Left cardiac atrium (tissue), 4 donors: ENCODE measurements at regions not wholly inside any gene's neighbourhood (a gene's known extent, or its start where the extent isn't known, plus 50 kb on each side); places are given as distances from the start of the nearest gene placed in this dataset.

Source experiments
- ATAC-seq, 2 donors: fragments of 200-7000 bp; cut with Tn5 transposase; one replicate each; pipeline ENCODE4 v1.9.1; 2020; ENCODE audit warnings: mild to moderate bottlenecking in 2 of 2, moderate library complexity in 2 of 2
- DNase-seq: peaks from one replicate; pipeline ENCODE4 v3.0.0-alpha.2; 2020
- intact Hi-C, 2 donors: fragments of 100-400 bp; cut with DNase I; formaldehyde crosslinking; loops; one replicate each; pipeline versions ENCODE4 v1.14.1 to v1.15.1; 2022 to 2023
- donor health status: DM: no; HTN: yes; CAD: no.
- donor health status: DM: no; HTN: yes; CAD: no; lungs with severe emphysema.
- donor health status: DM: yes; HTN: yes; CAD: no.
- donor health status: Dilated cardiomyopathy.

DNA sequence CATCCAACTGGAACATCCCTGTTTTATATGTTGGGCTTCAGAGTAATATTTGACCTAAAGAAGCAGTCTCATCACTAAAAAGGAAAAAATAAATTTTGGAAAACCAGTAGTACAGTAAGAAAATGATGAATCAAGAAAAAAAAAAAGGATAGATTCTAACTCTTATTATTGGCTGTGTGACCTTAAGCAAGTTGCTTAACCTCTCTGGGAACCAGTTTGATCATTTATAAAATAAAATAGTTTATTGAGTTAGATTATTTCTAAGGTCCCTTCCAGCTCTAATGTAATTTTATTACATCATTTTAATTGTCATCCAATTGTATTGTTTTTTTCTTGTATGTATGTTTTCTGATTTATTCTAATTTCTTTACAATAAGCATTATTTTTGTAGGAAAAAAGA is 127.0 kb downstream of the PRELID2 start:
- intact Hi-C loops = loop anchor here in 1 of 2 donors (10.0 kb wide), 1 partner anchor 97 kb away; no protein-coding TSS in a partner anchor
- no peak for ATAC-seq

DNA sequence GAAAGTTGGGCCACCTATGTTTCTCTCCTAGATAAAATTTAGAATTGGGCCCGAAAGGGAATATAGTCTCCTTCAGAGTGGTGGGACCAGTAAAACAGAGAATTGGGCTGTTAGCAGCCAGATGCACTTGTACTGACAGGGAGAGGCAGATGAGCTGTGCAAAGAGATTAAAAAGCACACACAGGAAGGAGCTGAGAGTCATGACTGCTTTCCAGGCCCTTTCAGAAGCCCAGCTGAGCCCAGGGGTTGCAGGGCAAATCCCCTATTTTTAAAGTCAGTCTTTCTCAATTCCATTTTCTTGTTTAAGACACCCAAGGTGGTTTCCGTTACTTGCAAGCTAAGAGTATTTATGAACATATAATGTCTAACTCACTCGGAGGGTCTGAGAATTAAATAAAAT is 130.4 kb downstream of the PRELID2 start:
- DNase-seq = no peak
- no peak for ATAC-seq
- intact Hi-C loops = loop anchor here in 1 of 2 donors (5.0 to 10.0 kb wide), 2 partner anchors 100 to 348 kb away; no protein-coding TSS in a partner anchor

More for the DNA sequence above, 127.0 kb downstream of the PRELID2 start:
- no peak for DNase-seq

DNA sequence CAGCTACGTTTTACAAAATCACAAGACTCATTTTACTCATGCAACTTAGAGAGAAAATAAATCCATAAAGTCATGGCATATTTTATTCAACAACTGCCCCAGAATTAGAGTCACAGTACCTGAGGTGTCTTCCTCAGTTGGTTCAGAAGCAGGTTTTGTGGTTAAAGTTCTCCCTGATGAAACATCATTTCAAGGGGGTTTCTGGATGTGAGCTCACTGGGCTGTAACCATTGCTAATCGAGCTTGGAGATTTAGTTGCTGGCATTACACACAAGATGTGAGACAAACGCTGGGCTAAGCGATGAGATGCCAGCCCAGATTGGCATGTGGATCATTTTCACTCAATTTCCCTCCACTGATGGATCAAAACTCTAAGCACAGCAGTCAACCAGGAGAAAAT is 131.3 kb downstream of the PRELID2 start:
- ATAC-seq (no peak), DNase-seq (no peak)
- intact Hi-C loops = loop anchor here in 1 of 2 donors (5.0 to 10.0 kb wide), 2 partner anchors 101 to 348 kb away; no protein-coding TSS in a partner anchor

DNA sequence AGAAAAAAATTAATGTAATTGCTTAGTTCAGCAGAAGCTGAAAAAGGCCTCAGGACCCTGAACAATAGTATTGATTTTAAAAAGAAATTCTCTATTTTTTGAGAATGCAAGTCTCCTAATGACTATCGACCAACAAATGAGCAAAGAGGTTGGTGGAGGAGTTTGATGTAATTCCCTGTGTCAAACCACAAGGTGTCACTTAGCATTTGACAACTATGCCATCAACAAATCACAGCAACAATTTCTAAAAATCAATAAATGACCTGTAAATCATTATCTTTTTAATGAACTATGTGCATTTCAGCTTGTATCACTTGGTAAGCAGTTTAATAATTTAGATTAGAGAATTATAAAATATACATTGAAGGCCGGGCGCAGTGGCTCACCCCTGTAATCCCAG is 133.7 kb downstream of the PRELID2 start:
- ATAC-seq (no peak), DNase-seq (no peak)
- intact Hi-C loops = loop anchor here in 1 of 2 donors (5.0 to 10.0 kb wide), 2 partner anchors 103 to 351 kb away; no protein-coding TSS in a partner anchor

DNA sequence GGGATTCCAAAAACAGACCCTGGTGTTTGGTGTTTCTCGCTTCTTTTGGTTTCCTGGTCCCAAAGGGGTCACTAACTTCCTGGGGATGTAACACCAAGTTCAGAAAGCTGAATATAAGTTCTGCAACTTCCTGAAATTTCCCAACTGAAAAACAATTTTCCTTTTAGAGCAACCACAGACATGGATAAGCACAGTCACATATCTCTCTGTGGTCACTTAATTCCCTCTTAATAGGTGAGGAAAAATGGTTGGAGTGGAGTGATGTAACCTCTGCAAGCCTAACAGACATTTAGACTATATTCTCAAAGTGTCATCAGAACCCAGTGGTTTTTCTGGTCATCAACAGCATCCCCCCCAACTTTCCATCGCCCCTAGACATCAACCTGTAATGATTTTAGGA is 135.3 kb downstream of the PRELID2 start:
- intact Hi-C loops = loop anchor here in 1 of 2 donors (5.0 to 10.0 kb wide), 2 partner anchors 105 to 352 kb away; no protein-coding TSS in a partner anchor
- DNase-seq (no peak), ATAC-seq (no peak)

DNA sequence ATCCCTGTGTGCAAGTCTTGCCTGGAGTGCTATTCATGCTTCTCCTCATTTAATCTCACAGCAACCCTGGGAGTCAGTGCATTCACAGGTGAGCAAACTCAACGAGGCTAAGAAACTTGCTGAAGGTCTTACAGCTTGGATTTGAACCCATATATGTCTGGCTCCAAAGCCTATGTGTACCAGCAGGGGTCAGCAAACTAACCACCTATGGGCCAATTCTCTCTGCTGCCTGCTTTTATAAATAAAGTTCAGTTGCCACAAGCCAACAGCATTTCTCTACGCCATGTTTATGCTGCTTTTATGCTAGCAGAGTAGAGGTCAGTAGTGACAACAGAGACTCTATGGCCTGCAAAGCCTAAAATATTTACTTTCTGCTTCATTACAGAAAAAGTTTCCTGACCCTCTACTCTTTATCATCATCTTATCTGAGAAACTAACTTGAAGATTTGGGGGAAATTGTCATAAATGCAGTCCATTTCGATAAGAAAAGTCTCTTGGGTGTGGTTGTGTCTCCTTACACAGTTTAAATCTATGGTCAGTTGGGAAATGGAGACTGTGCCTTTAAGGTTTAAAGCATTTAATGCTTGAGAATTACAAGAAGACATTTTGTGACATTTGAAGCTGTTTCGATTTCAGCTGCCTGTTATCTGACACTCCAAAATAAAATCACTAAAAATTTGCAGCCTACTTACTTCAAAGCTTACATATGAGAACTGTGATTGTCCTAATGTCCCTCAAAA is 137.7 kb downstream of the PRELID2 start:
- ATAC-seq (no peak), DNase-seq (no peak)
- intact Hi-C loops = no loop called here

DNA sequence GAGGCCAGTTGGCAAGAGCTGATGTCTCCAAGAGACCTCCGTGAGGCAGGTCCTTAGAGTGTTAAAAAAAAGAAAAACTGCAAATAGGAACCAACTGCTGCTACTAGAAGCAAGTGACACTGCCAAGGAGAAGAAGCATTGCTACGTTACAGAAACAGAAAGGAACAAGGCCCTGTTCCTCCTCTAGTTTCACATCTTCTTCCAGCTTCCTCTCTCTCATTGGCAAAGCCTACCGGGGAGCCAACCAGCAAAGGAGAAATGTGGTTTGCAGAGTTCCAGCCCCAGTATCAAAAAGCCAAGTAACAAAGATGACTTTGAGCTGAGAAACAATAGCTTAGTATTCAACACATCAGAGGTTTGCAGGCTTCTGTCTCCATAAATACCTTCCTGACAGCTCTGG is 145.9 kb downstream of the PRELID2 start:
- ATAC-seq (peak; percentile 34 to 59), DNase-seq (no peak)
- intact Hi-C loops = loop anchor here in 1 of 2 donors (10.0 kb wide), 1 partner anchor 356 kb away; no protein-coding TSS in a partner anchor

DNA sequence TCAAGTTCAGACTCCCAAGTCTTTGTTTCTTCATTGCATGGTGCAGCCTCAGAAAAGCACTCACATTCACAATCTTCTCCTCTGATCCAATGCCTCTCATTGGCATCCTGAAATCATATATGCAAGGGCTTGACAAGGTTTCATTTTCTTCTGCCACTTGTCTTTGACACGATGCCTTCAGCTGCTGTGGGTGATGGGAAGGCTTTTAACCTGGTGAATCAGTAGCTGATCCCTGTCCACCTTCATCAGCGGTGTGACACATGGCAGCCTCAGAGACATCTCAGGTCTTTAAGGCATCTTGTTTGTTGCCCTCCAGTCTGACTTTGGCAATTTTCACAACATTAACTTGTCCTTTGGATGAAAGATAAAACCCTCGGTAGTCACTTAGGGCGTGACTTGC is 147.2 kb downstream of the PRELID2 start:
- intact Hi-C loops = loop anchor here in 1 of 2 donors (10.0 kb wide), 1 partner anchor 357 kb away; no protein-coding TSS in a partner anchor
- ATAC-seq (no peak), DNase-seq (no peak)

DNA sequence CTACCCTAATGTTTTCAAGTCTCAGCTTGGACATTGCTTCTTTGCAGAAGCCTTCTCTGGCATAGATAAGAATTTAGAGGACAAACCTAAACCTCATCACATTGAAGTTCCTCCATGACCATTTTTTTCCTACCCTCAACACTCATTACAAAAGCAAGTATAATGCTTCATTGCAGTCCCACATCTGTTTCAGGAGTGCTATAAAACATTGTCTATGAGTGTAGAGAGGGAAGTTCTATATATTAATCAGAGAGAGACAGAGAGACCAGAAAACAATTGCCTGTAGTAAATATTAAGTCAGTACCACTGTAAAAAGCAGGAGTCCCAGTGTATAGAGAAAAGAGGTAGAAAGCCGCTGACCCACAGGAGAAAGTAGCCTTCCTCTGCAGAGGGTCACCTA is 149.7 kb downstream of the PRELID2 start:
- intact Hi-C loops = loop anchor here in 1 of 2 donors (10.0 kb wide), 1 partner anchor 359 kb away; no protein-coding TSS in a partner anchor
- ATAC-seq = no peak
- DNase-seq = no peak

DNA sequence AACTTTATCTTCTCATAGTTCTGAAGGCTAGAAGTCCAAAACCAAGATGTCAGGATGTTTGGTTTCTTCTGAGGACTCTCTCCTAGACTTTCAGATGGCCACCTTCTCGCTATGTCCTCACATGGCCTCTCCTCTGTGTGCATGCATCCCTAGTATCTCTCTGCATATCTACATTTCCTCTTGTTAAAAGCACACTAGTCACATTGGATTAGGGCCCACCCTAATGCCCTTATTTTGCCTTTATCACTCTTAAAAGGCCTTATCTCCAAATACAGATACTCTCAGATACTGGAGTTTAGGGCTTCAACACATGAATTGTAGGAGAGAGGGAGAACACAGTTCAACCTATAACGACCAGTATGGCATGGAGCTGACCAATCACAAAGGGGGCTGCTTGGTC is 151.7 kb downstream of the PRELID2 start:
- ATAC-seq = no peak
- no peak for DNase-seq
- intact Hi-C loops = loop anchor here in 1 of 2 donors (10.0 kb wide), 1 partner anchor 361 kb away; no protein-coding TSS in a partner anchor

DNA sequence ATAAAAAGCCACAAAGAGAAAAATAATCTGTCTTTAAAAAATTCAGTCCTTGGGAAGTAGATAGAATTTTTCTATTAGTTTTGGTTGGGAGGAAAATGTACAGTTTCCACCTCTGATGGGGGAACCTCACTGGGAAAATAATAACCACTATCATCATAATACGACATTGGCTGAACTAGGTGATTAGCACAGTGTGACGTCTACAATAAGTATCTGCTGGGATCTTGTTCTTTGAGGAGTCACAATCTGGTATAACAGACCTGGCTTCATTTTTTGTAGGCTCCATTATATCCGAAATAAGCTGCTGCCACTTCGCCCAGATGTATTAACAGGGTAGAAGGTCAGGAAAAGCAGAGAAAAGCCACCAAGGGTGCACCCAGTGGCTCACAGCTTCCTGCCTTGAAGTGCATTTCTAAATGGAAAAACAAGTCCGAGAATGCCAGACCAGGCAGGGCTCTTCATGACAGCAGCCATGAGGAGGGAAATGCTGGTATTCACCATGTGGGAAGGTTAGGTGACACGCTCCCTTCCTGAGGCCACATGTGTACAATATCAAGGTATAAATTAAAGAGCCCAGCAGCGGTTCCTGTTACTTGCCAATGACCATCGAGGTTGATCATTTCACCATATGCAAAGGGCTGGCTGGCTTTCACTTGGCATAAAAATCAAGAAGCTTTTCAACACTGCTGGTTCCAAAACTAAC is 152.8 kb downstream of the PRELID2 start:
- peak in 1 of 2 donors; percentile 13 for ATAC-seq
- intact Hi-C loops = loop anchor here in 1 of 2 donors (10.0 kb wide), 1 partner anchor 362 kb away; no protein-coding TSS in a partner anchor
- peak; percentile 17 for DNase-seq

DNA sequence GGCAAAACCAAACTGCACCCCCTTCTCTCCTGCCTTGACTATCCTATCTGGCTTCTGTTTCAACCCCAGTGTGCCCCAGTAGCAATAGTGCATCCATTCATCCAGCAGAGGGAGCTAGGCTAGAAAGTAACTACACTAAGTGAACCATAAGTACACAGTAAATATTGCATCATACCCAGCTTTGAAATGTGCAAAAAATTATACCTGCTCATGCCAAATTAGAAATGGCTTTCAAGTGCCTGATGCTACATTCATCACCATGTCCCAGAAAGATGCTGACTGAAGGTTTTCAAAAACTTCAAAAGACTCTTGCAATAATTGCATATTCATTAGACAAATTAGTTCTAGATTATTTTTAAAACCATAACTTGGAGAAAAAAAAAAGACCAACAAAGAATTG is 153.5 kb downstream of the PRELID2 start:
- peak; percentile 41 for DNase-seq
- peak; percentile 80 to 91 for ATAC-seq
- intact Hi-C loops = loop anchor here in 1 of 2 donors (10.0 kb wide), 1 partner anchor 363 kb away; no protein-coding TSS in a partner anchor

DNA sequence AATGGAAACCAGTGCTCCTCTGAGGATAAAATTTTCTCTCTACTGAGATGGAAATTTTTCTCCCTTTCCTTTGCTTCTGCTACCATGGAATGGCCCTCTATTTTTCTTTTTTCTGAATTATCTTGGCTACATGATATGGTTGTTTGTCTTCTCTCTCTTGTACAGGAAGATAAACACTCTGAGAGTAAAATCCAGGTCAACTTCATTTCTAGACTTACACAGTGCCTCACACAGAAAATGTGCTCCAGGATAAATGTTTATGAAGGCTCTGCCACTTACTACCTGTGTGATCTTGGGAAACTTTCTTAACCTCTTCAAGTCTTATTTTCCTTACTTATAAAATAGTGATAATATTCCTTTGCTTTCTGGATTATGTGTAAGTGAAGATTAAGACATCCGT is 153.9 kb downstream of the PRELID2 start:
- ATAC-seq = no peak
- no peak for DNase-seq
- intact Hi-C loops = loop anchor here in 1 of 2 donors (10.0 kb wide), 1 partner anchor 364 kb away; no protein-coding TSS in a partner anchor

DNA sequence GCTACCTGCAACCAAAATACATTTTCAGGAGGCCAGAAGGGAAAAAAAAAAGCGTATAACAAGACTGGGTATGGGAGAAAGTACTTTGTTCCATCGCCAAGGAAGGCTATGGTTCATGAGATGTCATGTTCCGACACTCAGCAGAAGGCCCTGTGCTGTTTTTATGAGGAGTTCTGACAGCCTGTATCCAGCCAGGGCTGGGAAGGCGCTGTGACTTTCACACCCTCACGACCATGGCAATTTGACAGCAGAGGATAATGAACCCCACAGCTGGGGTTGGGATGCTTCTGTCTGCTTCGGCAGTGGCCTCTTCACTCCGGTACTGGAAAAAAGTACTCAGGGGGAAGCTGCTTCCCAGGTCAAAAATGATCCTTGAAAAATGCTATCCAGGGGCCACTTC is 154.4 kb downstream of the PRELID2 start:
- intact Hi-C loops = loop anchor here in 1 of 2 donors (10.0 kb wide), 1 partner anchor 364 kb away; no protein-coding TSS in a partner anchor
- ATAC-seq = peak; percentile 88 to 92
- DNase-seq = peak; percentile 26

DNA sequence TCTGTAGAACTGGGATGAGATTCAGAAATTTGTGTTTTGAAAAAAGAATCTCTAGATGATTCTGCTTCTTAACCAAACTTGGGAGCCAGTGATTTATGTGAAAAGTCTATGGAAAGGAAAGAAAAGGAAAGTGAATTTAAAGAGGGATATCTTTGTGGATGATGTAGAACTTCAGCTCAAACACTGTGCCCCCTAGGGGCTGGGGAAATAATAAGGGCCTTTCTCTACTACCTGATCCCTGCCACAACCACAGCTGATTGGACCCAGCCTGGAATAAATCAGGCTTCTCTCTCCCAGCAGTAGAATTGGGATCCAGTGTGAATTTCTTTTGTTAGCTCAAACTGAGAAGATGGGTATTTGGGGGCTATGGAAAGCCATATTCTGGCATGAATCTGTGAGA is 155.0 kb downstream of the PRELID2 start:
- no peak for DNase-seq
- intact Hi-C loops = loop anchor here in 1 of 2 donors (10.0 kb wide), 1 partner anchor 365 kb away; no protein-coding TSS in a partner anchor
- ATAC-seq = no peak

DNA sequence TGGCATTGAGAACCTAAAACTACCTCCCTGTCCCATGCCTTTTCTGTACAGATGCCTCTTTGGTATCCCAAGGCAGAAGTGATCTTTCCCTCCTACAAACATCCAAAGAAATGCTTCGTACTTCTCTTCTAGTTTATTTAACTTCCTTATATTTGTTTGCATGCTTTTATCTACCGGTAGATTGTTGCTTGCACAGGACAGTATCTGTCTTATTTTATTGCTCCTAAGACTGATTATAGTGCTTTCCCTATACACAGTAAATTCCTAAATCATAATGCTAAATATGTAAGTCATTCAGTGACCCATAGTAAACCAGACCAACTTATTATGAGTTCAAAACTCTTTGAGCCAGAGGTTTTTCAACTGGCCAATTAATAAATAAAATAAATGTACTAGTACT is 156.9 kb downstream of the PRELID2 start:
- intact Hi-C loops = no loop called here
- DNase-seq (no peak), ATAC-seq (no peak)

DNA sequence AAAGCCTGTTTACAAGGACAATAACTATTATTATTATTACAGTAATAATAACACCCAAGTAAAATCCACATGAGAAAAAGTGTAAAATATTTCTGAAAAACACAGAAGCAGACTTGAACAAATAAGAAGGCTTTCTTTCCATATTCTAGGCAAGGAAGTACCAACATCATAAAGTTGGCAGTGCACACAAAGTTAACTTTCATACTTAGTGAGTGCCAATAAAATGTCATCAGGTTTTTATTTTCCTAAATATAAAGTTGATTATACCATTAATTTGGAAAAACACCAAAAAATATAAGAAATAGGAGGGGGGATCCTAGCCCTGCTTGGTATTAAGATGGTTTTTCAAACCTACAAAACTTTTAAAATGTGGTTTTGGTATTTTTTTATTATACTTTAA is 161.4 kb downstream of the PRELID2 start:
- no peak for DNase-seq
- intact Hi-C loops = no loop called here
- ATAC-seq = no peak

DNA sequence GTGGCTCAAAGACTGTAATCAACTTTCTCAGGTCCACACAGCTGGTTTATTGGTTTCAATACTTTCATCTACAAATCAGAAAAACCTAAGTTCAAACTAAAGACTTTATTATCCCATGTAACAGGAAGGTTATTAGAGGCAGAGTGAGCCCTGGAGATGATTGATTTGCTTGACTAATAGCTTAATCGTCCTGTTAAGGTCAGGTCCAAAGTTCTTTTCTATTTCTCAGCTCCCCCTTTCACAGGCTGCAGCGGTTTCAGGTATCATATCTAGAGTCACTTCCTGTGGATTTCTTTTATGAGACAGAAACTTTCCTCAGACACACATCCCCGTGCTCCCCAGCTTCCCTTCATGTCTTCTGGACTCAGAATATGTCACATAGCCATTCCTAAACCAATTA is 166.4 kb downstream of the PRELID2 start:
- no peak for ATAC-seq
- no peak for DNase-seq
- intact Hi-C loops = no loop called here

DNA sequence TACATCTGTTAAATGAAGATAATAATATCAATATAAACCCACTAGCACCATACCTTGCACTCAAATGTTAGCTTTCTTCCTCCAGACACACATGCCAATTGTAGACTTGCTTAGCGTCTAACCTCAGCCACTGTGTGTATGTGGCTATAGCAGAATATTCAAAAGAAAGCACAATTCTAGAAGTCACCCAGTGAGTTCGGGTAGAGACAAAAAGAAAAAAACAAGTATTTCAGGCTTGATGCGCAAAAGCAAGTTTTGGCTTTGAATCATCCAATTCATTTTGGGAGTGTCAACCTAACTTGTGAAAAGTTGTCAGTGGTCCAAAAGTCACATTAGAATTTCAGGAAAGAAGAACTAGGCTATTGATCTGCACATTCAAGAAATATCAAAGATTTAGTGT is 167.4 kb downstream of the PRELID2 start:
- DNase-seq (no peak), ATAC-seq (no peak)
- intact Hi-C loops = no loop called here

DNA sequence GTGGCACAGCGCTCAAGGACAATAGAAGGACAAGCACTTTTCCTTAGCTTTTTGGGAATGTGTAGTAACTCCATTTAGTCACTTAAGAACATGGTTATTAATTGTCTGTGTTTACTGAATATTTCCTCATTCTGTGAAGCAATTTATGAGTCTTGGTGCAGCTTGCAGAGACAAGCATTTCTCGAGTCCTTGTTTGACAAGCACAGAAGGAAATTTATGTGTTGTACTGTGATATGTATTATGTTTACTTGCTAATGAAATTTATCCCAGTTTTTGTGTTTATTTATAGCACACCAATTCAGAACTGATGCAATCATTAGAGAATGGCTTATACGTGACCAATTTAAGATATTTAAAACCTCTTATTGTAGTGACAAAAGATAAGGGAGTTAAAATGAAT is 168.6 kb downstream of the PRELID2 start:
- DNase-seq (no peak), ATAC-seq (no peak)
- intact Hi-C loops = no loop called here
